ENCODE measurements at regions not wholly inside any gene's neighbourhood (a gene's known extent, or its start where the extent isn't known, plus 50 kb on each side); places are given as distances from the start of the nearest gene placed in this dataset.

DNA sequence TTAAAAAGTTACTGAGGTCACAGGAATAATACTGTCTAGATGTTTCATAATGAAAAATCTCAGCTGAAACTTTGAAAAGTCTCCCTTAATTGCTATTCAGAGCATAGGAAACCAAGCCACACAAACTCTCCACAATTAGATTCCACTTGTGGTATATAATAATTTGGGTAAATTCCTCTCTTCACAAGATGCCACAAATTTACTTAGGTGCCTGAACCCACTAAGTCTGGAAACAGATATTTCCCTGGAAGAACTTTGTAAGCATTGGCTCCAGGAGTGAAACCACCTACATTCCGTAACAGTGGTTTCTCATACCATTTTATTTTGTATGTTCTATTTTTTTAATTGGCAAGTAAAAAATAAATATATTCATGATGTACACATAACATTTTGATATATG is 493.4 kb downstream of the SEMA3D start:
- Histone ChIP-seq H3K79me2 (ENCODE audit: insufficient read depth, low read depth, low read length) (no peaks in the 10 kb centered on the region), H4K20me1 (ENCODE audit: insufficient read depth, low read length) (no peaks in the 10 kb centered on the region), H3K4me3 (ENCODE audit: low read depth, low read length, poor library complexity, severe bottlenecking) (no peak overlapping the region), H3K27ac (ENCODE audit: low read depth, low read length, poor library complexity, severe bottlenecking) (no peak overlapping the region), H3K9me3 (ENCODE audit: low read length) (no peaks in the 10 kb centered on the region), H3K4me2 (ENCODE audit: low read length) (no peak overlapping the region), H3K36me3 (ENCODE audit: insufficient read depth, low read length) (no peaks in the 10 kb centered on the region), H2AFZ (ENCODE audit: low read length) (no peak overlapping the region), H3K9me2 (ENCODE audit: insufficient read depth, low read length) (no peaks in the 10 kb centered on the region), H3K4me1 (ENCODE audit: insufficient read depth, low read length, poor library complexity, severe bottlenecking) (no peaks in the 10 kb centered on the region)
- POLR2A ChIA-PET = interaction anchor here (0.5 kb wide), 1 partner anchor 675 kb away, joined by 3 read pairs; no protein-coding TSS in a partner anchor
- CTCF ChIA-PET (ENCODE audit: unreplicated experiment) = no interaction called here
- no peak for DNase-seq (ENCODE audit: low spot score)
- BruUV-seq (replicated peaks) = no TSS peak
- no peak for TF ChIP-seq EZH2phosphoT487 (IDR thresholded peaks at IDR 0.05; ENCODE audit: borderline replicate concordance, low read depth, low read length)
- TF ChIP-seq, protein P1, sequence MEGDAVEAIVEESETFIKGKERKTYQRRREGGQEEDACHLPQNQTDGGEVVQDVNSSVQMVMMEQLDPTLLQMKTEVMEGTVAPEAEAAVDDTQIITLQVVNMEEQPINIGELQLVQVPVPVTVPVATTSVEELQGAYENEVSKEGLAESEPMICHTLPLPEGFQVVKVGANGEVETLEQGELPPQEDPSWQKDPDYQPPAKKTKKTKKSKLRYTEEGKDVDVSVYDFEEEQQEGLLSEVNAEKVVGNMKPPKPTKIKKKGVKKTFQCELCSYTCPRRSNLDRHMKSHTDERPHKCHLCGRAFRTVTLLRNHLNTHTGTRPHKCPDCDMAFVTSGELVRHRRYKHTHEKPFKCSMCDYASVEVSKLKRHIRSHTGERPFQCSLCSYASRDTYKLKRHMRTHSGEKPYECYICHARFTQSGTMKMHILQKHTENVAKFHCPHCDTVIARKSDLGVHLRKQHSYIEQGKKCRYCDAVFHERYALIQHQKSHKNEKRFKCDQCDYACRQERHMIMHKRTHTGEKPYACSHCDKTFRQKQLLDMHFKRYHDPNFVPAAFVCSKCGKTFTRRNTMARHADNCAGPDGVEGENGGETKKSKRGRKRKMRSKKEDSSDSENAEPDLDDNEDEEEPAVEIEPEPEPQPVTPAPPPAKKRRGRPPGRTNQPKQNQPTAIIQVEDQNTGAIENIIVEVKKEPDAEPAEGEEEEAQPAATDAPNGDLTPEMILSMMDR (conservative IDR thresholded peaks at IDR 0.05; ENCODE audit: low read length) = no peak
- intact Hi-C loops (cut with micrococcal nuclease; ENCODE audit: unreplicated experiment) = no loop called here

DNA sequence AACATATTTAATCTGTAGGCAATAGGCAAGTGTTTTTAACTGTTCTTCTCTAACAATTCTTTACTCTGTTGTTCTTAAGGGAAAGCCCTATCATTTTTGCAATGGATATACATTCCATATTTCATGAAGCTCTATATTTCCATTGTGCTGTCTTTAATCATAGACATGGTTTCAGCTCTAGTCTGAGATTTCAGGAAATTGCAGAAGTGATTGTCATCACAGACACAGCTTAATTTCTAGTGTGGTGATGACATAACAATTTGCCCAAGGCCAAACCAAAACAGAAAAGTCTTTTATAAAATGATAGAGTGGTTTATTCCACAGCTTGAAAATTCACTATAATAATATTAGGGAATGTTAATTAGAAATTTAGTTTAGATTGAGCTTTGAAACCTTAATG is 494.1 kb upstream of the SEMA3A start:
- Histone ChIP-seq H3K36me3 (ENCODE audit: insufficient read depth, low read length) (no peaks in the 10 kb centered on the region), H3K9me2 (ENCODE audit: insufficient read depth, low read length) (no peaks in the 10 kb centered on the region), H2AFZ (ENCODE audit: low read length) (no peak overlapping the region), H3K4me2 (ENCODE audit: low read length) (no peak overlapping the region), H4K20me1 (ENCODE audit: insufficient read depth, low read length) (no peaks in the 10 kb centered on the region), H3K4me3 (ENCODE audit: low read depth, low read length, poor library complexity, severe bottlenecking) (no peak overlapping the region), H3K9me3 (ENCODE audit: low read length) (no peaks in the 10 kb centered on the region), H3K4me1 (ENCODE audit: insufficient read depth, low read length, poor library complexity, severe bottlenecking) (no peaks in the 10 kb centered on the region), H3K79me2 (ENCODE audit: insufficient read depth, low read depth, low read length) (no peaks in the 10 kb centered on the region), H3K27ac (ENCODE audit: low read depth, low read length, poor library complexity, severe bottlenecking) (no peak overlapping the region)
- POLR2A ChIA-PET = interaction anchor here (0.5 to 0.8 kb wide), 2 partner anchors 16 to 1676 kb away, joined by 4 to 5 read pairs; no protein-coding TSS in a partner anchor
- CTCF ChIA-PET (ENCODE audit: unreplicated experiment) = no interaction called here
- TF ChIP-seq EZH2phosphoT487 (IDR thresholded peaks at IDR 0.05; ENCODE audit: borderline replicate concordance, low read depth, low read length) = no peak
- TF ChIP-seq, protein P1 (conservative IDR thresholded peaks at IDR 0.05; ENCODE audit: low read length) = no peak
- BruUV-seq (replicated peaks) = no TSS peak
- intact Hi-C loops (cut with micrococcal nuclease; ENCODE audit: unreplicated experiment) = no loop called here
- no peak for DNase-seq (ENCODE audit: low spot score)

DNA sequence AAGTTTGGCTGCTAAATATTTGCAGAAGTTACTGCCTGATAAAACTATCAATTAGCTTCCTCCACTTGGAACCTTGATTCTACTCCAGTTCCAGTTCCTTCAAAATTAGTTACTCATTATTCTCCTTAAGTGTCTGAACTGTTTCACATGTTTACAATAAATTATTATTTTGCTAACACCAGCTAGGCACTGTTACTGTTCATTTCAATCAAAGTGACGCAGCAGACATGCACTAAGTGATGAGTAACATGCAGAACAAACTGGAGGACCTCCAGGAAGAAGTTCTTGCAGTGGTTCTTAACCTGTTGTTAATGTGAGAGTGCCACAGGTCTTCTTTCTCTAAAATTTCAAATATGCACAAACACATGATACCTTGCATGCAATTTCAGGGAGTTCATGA is 491.8 kb upstream of the SEMA3A start:
- ChIA-PET CTCF (ENCODE audit: unreplicated experiment) (no interaction called here), POLR2A (no interaction called here)
- H3K4me3 ChIP-seq (ENCODE audit: low read depth, low read length, poor library complexity, severe bottlenecking) = no peak overlapping the region
- no peak for DNase-seq (ENCODE audit: low spot score)
- H3K9me2 ChIP-seq (ENCODE audit: insufficient read depth, low read length) = no peaks in the 10 kb centered on the region
- intact Hi-C loops (cut with micrococcal nuclease; ENCODE audit: unreplicated experiment) = no loop called here
- H2AFZ ChIP-seq (ENCODE audit: low read length) = no peak overlapping the region
- TF ChIP-seq, protein P1 (conservative IDR thresholded peaks at IDR 0.05; ENCODE audit: low read length) = no peak
- TF ChIP-seq EZH2phosphoT487 (IDR thresholded peaks at IDR 0.05; ENCODE audit: borderline replicate concordance, low read depth, low read length) = no peak
- H3K4me2 ChIP-seq (ENCODE audit: low read length) = no peak overlapping the region
- H3K27ac ChIP-seq (ENCODE audit: low read depth, low read length, poor library complexity, severe bottlenecking) = no peak overlapping the region
- no peaks in the 10 kb centered on the region for H3K9me3 ChIP-seq (ENCODE audit: low read length)
- BruUV-seq (replicated peaks) = no TSS peak
- H3K36me3 ChIP-seq (ENCODE audit: insufficient read depth, low read length) = no peaks in the 10 kb centered on the region
- no peaks in the 10 kb centered on the region for H3K79me2 ChIP-seq (ENCODE audit: insufficient read depth, low read depth, low read length)
- no peaks in the 10 kb centered on the region for H3K4me1 ChIP-seq (ENCODE audit: insufficient read depth, low read length, poor library complexity, severe bottlenecking)
- H4K20me1 ChIP-seq (ENCODE audit: insufficient read depth, low read length) = no peaks in the 10 kb centered on the region
